Ovary (tissue), 3 donors: ENCODE measurements at regions not wholly inside any gene's neighbourhood (a gene's known extent, or its start where the extent isn't known, plus 50 kb on each side); places are given as distances from the start of the nearest gene placed in this dataset.

Experiments
- EP300 ChIP-seq: sonication (generic); formaldehyde crosslinking; IDR thresholded peaks from one replicate; pipeline ENCODE4 v1.6.1; 2017; ENCODE audit warnings: antibody characterized with exemption
- POLR2A ChIP-seq: fragments of 450-650 bp; IDR thresholded peaks from one replicate; pipeline ENCODE4 v1.6.1; 2017; ENCODE audit warnings: antibody characterized with exemption, mild to moderate bottlenecking, moderate library complexity
- TF ChIP-seq, protein P1 (sequence below), 3 donors: fragments of 450-650 bp in 2 of 3; fragments of 200-600 bp in 1 of 3; IDR thresholded peaks; one replicate each; pipeline versions ENCODE4 v1.5.1 to v1.8.0; 2016 to 2022; ENCODE audit warnings: antibody characterized with exemption in 3 of 3, mild to moderate bottlenecking in 1 of 3
- donor health status: DM: no; HTN: no; CAD: no.

DNA sequence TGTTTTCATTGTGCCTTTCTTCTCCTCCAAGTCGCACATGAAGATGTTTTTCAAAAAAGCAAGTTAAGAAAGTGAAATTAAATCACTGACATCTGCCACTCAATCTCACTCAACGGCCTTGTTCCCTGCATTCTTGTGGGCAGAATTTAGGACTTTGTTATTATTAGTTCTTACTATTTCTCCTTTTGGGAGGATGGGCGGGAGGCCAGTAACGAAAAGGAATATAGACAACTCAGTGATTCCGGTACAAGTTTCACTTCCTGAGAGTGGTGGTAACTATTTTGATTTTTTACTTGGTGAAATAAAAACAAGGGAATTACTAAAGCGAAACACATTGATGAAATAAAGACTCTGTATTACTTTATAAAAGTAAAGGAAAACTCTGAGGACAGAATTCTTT is 231.9 kb upstream of the HABP2 start:
- TF ChIP-seq POLR2A (no peak), EP300 (no peak)
- TF ChIP-seq, protein P1, sequence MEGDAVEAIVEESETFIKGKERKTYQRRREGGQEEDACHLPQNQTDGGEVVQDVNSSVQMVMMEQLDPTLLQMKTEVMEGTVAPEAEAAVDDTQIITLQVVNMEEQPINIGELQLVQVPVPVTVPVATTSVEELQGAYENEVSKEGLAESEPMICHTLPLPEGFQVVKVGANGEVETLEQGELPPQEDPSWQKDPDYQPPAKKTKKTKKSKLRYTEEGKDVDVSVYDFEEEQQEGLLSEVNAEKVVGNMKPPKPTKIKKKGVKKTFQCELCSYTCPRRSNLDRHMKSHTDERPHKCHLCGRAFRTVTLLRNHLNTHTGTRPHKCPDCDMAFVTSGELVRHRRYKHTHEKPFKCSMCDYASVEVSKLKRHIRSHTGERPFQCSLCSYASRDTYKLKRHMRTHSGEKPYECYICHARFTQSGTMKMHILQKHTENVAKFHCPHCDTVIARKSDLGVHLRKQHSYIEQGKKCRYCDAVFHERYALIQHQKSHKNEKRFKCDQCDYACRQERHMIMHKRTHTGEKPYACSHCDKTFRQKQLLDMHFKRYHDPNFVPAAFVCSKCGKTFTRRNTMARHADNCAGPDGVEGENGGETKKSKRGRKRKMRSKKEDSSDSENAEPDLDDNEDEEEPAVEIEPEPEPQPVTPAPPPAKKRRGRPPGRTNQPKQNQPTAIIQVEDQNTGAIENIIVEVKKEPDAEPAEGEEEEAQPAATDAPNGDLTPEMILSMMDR (IDR thresholded peaks at IDR 0.05): no peak
